Nephron (organoid): ENCODE measurements at regions not wholly inside any gene's neighbourhood (a gene's known extent, or its start where the extent isn't known, plus 50 kb on each side); places are given as distances from the start of the nearest gene placed in this dataset.

ENCODE experiments used
- H3K27ac Mint-ChIP-seq, 3 experiments: 2 replicates each; pipeline ENCODE4 v1.8.0; 2020; ENCODE audit warnings: mixed read lengths in 3 of 3, mild to moderate bottlenecking in 2 of 3, moderate library complexity in 1 of 3
- H3K27me3 Mint-ChIP-seq: 2 replicates; pipeline ENCODE4 v1.8.0; 2021; ENCODE audit warnings: low read depth, mild to moderate bottlenecking, moderate library complexity, mixed read lengths
- H3K36me3 Mint-ChIP-seq: 2 replicates; pipeline ENCODE4 v1.8.0; 2020; ENCODE audit warnings: low read depth, mixed read lengths
- H3K4me1 Mint-ChIP-seq: 2 replicates; pipeline ENCODE4 v1.8.0; 2020; ENCODE audit warnings: mixed read lengths
- H3K4me3 Mint-ChIP-seq, 3 experiments: 2 replicates each; pipeline ENCODE4 v1.8.0; 2020; ENCODE audit warnings: mild to moderate bottlenecking in 3 of 3, mixed read lengths in 3 of 3, moderate library complexity in 2 of 3
- H3K9me3 Mint-ChIP-seq: 2 replicates; pipeline ENCODE4 v1.8.0; 2020; ENCODE audit warnings: mixed read lengths
- TF ChIP-seq, protein P1 (sequence below), 3 experiments: fragments of 200-600 bp; sonication (generic); IDR thresholded peaks; one replicate each; pipeline ENCODE4 v1.5.0; 2021; ENCODE audit warnings: antibody characterized with exemption in 3 of 3; ENCODE audit not compliant: unreplicated experiment in 3 of 3

- H3K36me3 Mint-ChIP-seq: no peaks in the 10 kb centered on the region
- peaks cover 18% of the 10 kb centered on the region for H3K9me3 Mint-ChIP-seq
- H3K4me3 Mint-ChIP-seq: peak overlapping the region in 1 of 3 experiments; percentile 42
- H3K4me1 Mint-ChIP-seq: peaks cover 33% of the 10 kb centered on the region
- TF ChIP-seq, protein P1, sequence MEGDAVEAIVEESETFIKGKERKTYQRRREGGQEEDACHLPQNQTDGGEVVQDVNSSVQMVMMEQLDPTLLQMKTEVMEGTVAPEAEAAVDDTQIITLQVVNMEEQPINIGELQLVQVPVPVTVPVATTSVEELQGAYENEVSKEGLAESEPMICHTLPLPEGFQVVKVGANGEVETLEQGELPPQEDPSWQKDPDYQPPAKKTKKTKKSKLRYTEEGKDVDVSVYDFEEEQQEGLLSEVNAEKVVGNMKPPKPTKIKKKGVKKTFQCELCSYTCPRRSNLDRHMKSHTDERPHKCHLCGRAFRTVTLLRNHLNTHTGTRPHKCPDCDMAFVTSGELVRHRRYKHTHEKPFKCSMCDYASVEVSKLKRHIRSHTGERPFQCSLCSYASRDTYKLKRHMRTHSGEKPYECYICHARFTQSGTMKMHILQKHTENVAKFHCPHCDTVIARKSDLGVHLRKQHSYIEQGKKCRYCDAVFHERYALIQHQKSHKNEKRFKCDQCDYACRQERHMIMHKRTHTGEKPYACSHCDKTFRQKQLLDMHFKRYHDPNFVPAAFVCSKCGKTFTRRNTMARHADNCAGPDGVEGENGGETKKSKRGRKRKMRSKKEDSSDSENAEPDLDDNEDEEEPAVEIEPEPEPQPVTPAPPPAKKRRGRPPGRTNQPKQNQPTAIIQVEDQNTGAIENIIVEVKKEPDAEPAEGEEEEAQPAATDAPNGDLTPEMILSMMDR (IDR thresholded peaks at IDR 0.05; ENCODE audit: unreplicated experiment in 3 of 3): no peak
- peaks cover 18% of the 10 kb centered on the region for H3K27me3 Mint-ChIP-seq
- H3K27ac Mint-ChIP-seq: peak overlapping the region; percentile 49 to 86 (median 67)
Observed at GRCh38 chr12:124693111-124693723, 125.8 kb upstream of the NCOR2 start.

DNA sequence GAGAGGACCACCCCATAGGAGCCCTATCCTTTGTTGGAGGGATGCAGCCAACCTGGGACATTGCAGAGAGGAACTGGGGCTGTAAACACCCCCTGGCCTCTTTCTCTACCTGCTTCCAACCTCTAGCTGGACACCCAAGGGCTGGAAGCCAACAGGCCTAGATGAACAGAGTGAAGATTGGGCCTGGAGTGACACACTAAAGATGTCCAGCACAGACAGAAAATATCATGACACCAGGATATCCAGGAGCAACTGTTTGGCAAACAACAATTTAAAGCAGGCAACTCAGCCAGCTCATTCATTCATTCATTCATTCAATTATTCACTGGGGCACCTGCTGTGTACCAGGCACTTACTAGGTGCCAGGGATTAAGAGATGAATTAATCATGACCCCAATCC lies 125.0 kb upstream of the NCOR2 start:
- no peak overlapping the region for H3K27ac Mint-ChIP-seq
- H3K4me3 Mint-ChIP-seq: no peak overlapping the region
- TF ChIP-seq, protein P1 (IDR thresholded peaks at IDR 0.05; ENCODE audit: unreplicated experiment in 3 of 3): no peak
- H3K27me3 Mint-ChIP-seq: peaks cover 18% of the 10 kb centered on the region
- H3K4me1 Mint-ChIP-seq: peaks cover 37% of the 10 kb centered on the region
- H3K9me3 Mint-ChIP-seq: peaks cover 18% of the 10 kb centered on the region
- H3K36me3 Mint-ChIP-seq: no peaks in the 10 kb centered on the region

DNA sequence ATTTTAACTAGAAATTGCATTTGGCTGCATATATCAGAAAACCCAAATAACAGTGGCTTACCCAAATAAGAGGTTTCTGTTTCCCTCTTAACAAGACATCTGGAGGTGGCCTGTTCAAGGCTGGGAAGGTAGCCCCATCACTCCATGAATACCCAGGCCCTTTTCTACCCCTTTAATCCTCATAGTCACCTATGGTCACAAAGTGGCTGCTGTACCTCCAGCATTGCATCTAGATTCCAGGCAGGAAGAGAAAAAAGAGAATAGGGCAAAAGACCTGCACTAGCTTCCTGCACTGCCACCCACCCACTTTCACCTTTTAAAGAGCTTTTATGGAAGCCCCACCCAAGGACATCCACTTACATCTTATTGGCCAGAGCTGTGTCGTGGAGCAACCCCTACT lies 124.0 kb upstream of the NCOR2 start:
- H3K4me1 Mint-ChIP-seq: peaks cover 44% of the 10 kb centered on the region
- peaks cover 15% of the 10 kb centered on the region for H3K27me3 Mint-ChIP-seq
- H3K9me3 Mint-ChIP-seq: peaks cover 18% of the 10 kb centered on the region
- no peaks in the 10 kb centered on the region for H3K36me3 Mint-ChIP-seq
- TF ChIP-seq, protein P1 (IDR thresholded peaks at IDR 0.05; ENCODE audit: unreplicated experiment in 3 of 3): no peak
- no peak overlapping the region for H3K4me3 Mint-ChIP-seq
- H3K27ac Mint-ChIP-seq: no peak overlapping the region

GRCh38 chr12:124689631-124690030 lies 122.2 kb upstream of the NCOR2 start:
- H3K36me3 Mint-ChIP-seq: no peaks in the 10 kb centered on the region
- no peak overlapping the region for H3K4me3 Mint-ChIP-seq
- peaks cover 22% of the 10 kb centered on the region for H3K27me3 Mint-ChIP-seq
- TF ChIP-seq, protein P1 (IDR thresholded peaks at IDR 0.05; ENCODE audit: unreplicated experiment in 3 of 3): no peak
- peaks cover 18% of the 10 kb centered on the region for H3K9me3 Mint-ChIP-seq
- H3K4me1 Mint-ChIP-seq: peaks cover 48% of the 10 kb centered on the region
- peak overlapping the region in 2 of 3 experiments; percentile 42 to 70 for H3K27ac Mint-ChIP-seq

GRCh38 chr12:124688356-124688992 lies 121.1 kb upstream of the NCOR2 start:
- Mint-ChIP-seq H3K27ac (peak overlapping the region; percentile 76 to 95 (median 93)), H3K36me3 (no peaks in the 10 kb centered on the region), H3K9me3 (peaks cover 15% of the 10 kb centered on the region), H3K27me3 (peaks cover 22% of the 10 kb centered on the region), H3K4me1 (peaks cover 52% of the 10 kb centered on the region), H3K4me3 (no peak overlapping the region)
- TF ChIP-seq, protein P1 (IDR thresholded peaks at IDR 0.05; ENCODE audit: unreplicated experiment in 3 of 3): no peak

- H3K27ac Mint-ChIP-seq: peak overlapping the region; percentile 76 to 95 (median 93)
- H3K27me3 Mint-ChIP-seq: peaks cover 18% of the 10 kb centered on the region
- peaks cover 12% of the 10 kb centered on the region for H3K9me3 Mint-ChIP-seq
- H3K4me3 Mint-ChIP-seq: no peak overlapping the region
- TF ChIP-seq, protein P1 (IDR thresholded peaks at IDR 0.05; ENCODE audit: unreplicated experiment in 3 of 3): no peak
- H3K36me3 Mint-ChIP-seq: no peaks in the 10 kb centered on the region
- peaks cover 58% of the 10 kb centered on the region for H3K4me1 Mint-ChIP-seq
Observed at GRCh38 chr12:124687917-124688316, 120.5 kb upstream of the NCOR2 start.
